ENCODE measurements at regions not wholly inside any gene's neighbourhood (a gene's known extent, or its start where the extent isn't known, plus 50 kb on each side); places are given as distances from the start of the nearest gene placed in this dataset.

DNA sequence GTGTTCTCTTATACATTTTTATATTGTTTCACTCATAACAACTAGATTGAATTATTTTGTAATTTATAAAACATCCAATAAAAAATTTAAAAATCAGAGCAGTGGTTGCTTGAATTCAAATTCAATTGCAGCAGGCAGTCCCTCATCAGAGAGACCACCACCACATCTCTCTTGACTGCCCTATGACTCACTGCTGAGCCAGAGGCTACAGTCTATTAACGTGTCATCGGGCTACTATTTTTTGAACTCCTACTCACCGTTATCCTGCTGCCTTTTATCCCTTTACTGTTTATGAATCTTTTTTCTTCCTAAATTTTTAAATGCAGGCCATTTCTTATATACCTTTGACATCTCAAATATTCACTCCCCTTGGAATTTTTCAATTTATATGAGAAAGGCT is 144.7 kb downstream of the BARHL2 start:
- no peak for TF ChIP-seq CBFB (CRISPR knock-in tag; IDR thresholded peaks at IDR 0.05; ENCODE audit: low read depth)
- TF ChIP-seq, protein P1, sequence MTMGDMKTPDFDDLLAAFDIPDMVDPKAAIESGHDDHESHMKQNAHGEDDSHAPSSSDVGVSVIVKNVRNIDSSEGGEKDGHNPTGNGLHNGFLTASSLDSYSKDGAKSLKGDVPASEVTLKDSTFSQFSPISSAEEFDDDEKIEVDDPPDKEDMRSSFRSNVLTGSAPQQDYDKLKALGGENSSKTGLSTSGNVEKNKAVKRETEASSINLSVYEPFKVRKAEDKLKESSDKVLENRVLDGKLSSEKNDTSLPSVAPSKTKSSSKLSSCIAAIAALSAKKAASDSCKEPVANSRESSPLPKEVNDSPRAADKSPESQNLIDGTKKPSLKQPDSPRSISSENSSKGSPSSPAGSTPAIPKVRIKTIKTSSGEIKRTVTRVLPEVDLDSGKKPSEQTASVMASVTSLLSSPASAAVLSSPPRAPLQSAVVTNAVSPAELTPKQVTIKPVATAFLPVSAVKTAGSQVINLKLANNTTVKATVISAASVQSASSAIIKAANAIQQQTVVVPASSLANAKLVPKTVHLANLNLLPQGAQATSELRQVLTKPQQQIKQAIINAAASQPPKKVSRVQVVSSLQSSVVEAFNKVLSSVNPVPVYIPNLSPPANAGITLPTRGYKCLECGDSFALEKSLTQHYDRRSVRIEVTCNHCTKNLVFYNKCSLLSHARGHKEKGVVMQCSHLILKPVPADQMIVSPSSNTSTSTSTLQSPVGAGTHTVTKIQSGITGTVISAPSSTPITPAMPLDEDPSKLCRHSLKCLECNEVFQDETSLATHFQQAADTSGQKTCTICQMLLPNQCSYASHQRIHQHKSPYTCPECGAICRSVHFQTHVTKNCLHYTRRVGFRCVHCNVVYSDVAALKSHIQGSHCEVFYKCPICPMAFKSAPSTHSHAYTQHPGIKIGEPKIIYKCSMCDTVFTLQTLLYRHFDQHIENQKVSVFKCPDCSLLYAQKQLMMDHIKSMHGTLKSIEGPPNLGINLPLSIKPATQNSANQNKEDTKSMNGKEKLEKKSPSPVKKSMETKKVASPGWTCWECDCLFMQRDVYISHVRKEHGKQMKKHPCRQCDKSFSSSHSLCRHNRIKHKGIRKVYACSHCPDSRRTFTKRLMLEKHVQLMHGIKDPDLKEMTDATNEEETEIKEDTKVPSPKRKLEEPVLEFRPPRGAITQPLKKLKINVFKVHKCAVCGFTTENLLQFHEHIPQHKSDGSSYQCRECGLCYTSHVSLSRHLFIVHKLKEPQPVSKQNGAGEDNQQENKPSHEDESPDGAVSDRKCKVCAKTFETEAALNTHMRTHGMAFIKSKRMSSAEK (CRISPR knock-in tag; IDR thresholded peaks at IDR 0.05; ENCODE audit: borderline replicate concordance): no peak
- TF ChIP-seq ZNF263 (CRISPR knock-in tag; IDR thresholded peaks at IDR 0.05; ENCODE audit: low read depth): no peak
- no peak for TF ChIP-seq SMAD3 (CRISPR knock-in tag; IDR thresholded peaks at IDR 0.05; ENCODE audit: borderline replicate concordance)
- TF ChIP-seq, protein P2, sequence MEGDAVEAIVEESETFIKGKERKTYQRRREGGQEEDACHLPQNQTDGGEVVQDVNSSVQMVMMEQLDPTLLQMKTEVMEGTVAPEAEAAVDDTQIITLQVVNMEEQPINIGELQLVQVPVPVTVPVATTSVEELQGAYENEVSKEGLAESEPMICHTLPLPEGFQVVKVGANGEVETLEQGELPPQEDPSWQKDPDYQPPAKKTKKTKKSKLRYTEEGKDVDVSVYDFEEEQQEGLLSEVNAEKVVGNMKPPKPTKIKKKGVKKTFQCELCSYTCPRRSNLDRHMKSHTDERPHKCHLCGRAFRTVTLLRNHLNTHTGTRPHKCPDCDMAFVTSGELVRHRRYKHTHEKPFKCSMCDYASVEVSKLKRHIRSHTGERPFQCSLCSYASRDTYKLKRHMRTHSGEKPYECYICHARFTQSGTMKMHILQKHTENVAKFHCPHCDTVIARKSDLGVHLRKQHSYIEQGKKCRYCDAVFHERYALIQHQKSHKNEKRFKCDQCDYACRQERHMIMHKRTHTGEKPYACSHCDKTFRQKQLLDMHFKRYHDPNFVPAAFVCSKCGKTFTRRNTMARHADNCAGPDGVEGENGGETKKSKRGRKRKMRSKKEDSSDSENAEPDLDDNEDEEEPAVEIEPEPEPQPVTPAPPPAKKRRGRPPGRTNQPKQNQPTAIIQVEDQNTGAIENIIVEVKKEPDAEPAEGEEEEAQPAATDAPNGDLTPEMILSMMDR (IDR thresholded peaks at IDR 0.05): no peak
- TF ChIP-seq IRF2 (CRISPR knock-in tag; IDR thresholded peaks at IDR 0.05; ENCODE audit: borderline replicate concordance, low read depth): no peak
- TF ChIP-seq, protein P3, sequence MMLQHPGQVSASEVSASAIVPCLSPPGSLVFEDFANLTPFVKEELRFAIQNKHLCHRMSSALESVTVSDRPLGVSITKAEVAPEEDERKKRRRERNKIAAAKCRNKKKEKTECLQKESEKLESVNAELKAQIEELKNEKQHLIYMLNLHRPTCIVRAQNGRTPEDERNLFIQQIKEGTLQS (CRISPR knock-in tag; conservative IDR thresholded peaks at IDR 0.05): no peak

Data from WTC11 (cell line).